ENCODE measurements at regions not wholly inside any gene's neighbourhood (a gene's known extent, or its start where the extent isn't known, plus 50 kb on each side); places are given as distances from the start of the nearest gene placed in this dataset.

DNA sequence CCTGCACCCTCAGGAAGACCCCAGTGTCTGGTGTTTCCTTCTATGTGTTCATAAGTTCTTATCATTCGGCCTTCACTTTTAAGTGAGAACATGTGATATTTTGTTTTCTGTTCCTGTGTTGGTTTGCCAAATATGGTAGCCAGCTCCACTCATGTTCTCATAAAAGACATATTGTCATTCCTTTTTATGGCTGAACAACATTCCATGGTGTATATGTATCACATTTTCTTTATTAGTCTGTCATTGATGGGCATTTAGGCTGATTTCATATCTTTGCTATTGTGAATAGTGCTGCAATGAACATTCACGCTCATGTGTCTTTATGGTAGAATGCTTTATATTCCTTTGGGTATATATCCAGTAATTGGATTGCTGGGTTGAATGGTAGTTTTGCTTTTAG is 645.1 kb downstream of the SLC16A7 start:
- TF ChIP-seq CTCF (IDR thresholded peaks at IDR 0.05; ENCODE audit: insufficient read depth, low read length, poor library complexity, severe bottlenecking) = no peak
- no peak for TF ChIP-seq EZH2phosphoT487 (conservative IDR thresholded peaks at IDR 0.05; ENCODE audit: low read length)
